Muscle of back (tissue), 3 donors: ENCODE measurements at regions not wholly inside any gene's neighbourhood (a gene's known extent, or its start where the extent isn't known, plus 50 kb on each side); places are given as distances from the start of the nearest gene placed in this dataset.
"Not testable (repeated sequence)": the region's sequence is repeated elsewhere in the genome, so short reads cannot be mapped to it uniquely, and the experiment has no call there.

Experiments
- DNase-seq, 3 donors: peaks; one replicate each; pipeline versions ENCODE4 v3.0.0 to v3.0.0-alpha.2; 2013

GRCh38 chr3:182136008-182136910 lies 424.5 kb downstream of the SOX2 start:
- DNase-seq: no peak

GRCh38 chr3:182138393-182138792 lies 426.7 kb downstream of the SOX2 start:
- no peak for DNase-seq

DNA sequence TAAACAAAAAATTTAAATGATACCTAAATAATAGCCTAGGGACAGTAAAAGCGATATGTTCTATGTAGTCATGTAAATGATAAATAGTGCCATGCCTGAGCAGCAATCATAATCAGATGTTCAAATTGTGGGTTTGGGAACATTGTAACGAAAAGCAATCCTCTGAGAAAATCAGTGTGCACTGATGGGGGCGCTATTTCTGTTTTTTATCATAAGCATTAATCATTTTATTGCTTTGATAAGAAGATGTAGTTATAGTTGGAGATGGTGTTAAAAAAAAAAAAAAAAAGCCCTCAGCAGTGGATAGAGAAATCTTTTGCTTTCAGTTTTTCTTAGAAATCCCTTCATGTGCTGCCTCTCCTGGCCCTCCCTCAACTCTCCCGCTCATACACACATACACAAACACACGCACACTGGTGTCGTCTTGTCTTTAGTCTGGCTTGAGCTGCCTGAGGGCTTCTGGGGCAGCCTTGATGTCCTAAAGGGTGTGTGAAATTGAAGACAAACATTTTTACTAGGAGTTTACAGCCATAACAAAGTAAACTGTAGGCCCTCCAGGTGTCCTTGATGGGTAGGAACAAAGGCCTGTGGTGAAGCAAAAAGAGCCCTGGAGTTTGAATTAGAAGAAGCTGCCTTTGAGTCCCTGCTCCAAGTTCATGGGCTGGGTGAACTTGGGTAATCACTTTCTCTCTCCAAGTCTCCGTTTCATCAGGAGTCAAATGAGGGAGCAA lies 428.1 kb downstream of the SOX2 start:
- no peak for DNase-seq

- no peak for DNase-seq
Measured at GRCh38 chr3:182142928-182143327, 431.2 kb downstream of the SOX2 start.

DNA sequence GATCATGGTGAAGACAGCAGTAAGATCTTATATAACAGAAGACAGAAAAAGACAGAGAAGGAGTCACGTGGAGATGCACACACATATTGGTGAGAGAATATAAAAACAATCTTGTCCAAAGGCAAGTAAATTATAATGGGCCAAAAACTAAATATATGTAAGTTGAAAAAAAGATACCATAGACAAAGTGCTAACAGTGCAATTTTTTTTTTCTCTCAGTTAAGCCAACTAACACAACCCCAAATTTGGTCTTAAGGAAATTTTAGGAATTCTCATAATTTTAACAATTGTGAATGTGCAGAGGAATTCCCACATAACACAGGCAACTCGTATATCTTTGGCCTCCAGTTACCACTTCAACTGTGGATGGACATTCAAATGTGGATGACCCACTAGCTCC lies 432.2 kb downstream of the SOX2 start:
- DNase-seq: no peak

- no peak for DNase-seq
Measured at GRCh38 chr3:182148360-182148759, 436.6 kb downstream of the SOX2 start.

GRCh38 chr3:182149594-182149993 lies 437.9 kb downstream of the SOX2 start:
- no peak for DNase-seq

- not testable (repeated sequence) for DNase-seq
Measured at GRCh38 chr3:182156326-182156725, 444.6 kb downstream of the SOX2 start.

DNA sequence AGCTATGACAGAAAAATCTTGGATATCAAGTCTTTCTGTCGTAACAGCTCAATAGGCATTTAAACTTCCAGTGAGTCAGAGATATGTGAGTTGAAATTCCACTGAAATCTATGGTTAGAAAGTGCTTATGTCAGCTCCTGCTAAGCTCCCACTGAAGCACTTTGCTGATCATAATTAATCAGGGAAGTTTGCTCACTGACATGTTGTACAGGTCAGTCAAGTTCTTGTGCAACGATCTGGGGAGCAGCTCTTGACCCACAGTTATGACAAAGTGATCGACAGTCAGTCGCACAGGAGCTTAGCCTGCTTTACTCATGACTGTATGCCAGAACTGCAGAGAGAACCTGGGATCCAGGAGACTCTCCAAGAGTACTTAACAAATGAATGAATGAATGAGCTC lies 453.5 kb downstream of the SOX2 start:
- no peak for DNase-seq

- DNase-seq: no peak
Measured at GRCh38 chr3:182172534-182172933, 460.8 kb downstream of the SOX2 start.

GRCh38 chr3:182178488-182179200 lies 466.9 kb downstream of the SOX2 start:
- no peak for DNase-seq

DNA sequence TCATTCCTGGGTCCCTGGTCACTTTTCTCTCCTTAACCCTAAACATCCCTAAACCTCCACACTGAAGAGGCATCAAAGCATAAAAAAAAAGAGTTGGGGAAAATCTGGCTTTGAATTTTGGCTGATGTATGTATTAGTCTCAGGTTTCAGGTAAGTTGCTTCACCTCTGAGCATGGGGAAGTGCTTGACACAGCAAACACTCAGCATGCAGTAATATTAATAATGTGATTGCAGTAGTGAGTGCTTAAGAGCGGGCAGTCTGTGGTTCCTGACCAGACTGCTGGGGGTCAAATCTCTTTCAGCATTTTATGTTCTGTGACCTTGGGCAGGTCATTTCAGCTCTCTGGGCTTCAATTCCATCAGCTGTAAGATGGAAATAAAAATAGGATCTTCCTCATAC lies 467.9 kb downstream of the SOX2 start:
- no peak for DNase-seq

DNA sequence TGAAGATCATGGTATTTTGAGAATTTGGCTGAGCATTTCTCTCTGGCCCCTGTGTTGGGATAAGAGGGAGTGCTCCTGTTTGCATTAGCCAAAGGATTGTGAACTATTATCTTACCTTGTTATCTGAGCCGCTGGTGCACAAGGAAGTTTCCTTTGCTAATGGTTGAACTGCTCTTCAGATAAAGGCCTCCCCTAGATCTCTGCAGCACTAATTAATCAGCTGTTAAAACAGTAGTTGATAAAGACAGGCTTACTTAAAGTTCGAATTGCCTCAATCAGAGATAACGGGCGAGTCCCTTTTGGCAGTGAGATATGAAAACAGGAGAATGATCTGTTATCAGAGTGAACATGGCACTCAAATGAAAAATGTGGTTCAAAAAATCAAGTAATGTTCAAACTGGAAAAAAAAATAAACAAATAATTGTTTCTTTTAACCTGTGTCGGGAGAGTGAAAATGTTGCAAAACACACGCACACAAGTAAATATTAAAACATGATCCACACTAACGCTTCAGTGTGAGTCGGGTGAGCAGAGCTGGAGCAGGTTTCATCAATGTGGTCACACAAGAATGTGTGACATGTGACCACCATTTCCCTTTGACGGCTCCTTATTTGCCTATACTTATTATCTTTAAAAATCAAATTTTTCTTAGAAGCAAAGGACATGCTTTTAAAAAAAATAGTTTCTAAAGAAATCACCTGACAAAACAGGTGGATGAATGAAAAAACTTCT lies 469.1 kb downstream of the SOX2 start:
- no peak for DNase-seq

GRCh38 chr3:182182531-182182968 lies 470.8 kb downstream of the SOX2 start:
- peak in 1 of 3 donors; percentile 10 for DNase-seq

GRCh38 chr3:182183716-182184430 lies 472.1 kb downstream of the SOX2 start:
- no peak for DNase-seq

DNA sequence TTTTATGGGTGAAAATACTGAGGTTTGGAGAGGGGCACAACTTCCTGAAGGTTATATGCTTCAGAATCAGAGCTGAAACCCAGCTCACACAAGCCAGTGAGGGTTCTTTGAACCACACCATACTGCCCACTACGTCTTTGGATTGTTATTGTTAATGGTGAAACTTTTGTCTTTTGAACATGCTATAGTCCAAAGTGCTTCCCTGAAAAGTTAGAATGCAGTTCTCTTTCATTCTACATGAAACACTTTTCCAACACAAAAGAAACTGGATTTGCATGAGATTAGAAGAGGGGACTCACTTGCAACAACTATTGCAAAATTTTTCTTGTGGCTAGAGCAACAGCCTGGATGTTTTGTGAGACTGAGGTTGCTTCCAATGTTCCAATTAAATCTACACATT lies 473.6 kb downstream of the SOX2 start:
- no peak for DNase-seq

GRCh38 chr3:182190056-182190455 lies 478.3 kb downstream of the SOX2 start:
- no peak for DNase-seq

DNA sequence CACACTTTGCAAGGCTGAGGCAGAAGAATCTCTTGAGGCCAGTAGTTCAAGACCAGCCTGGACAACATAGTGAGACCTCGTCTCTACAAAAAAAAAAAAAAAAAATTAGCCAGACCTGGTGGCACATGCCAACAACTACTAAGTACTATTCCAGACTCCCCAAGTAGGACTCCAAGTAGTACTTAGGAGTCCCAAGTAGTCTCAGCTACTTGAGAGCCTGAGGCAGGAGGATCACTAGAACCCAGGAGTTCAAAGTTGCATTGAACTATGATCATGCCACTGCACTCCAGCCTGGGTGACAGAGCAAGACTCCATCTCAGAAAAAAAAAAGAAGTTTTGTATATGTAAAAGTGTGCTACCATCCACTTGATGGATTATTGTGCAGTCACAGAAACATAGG lies 486.6 kb downstream of the SOX2 start:
- DNase-seq: no peak

DNA sequence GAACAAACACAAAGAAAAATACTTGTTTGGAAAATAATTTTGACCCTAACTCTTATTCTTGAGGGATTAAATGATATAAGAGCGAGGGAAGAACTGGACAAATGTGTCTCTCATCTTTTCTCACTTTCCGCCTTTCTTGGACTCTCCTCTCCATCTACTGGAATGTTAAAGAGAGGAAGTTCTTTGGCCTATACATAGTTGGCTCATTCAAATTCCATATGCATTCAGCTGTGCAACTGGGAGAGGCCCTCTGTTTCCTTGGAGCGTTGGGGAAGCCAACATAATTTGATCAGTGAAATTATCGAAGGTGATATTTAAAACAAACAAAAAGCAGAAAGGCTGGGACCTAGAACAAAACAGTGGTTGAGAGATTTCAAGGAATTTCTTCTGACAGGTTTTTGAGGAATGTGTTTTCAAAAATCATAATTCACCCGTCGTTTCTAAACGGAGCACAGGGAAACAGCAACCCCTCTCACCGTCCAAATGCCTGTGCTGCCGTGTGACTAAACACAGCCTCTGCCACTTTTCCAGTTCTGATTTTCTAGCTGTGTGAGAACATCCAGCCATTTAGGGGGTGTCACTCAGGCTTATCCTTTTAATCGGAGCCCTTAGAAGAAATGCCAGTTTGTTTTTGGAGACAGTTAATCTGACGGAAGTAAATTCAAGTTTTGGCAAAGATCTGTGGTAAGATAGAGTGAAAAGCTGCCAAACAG lies 489.9 kb downstream of the SOX2 start:
- DNase-seq: peak in 1 of 3 donors; percentile 27

DNA sequence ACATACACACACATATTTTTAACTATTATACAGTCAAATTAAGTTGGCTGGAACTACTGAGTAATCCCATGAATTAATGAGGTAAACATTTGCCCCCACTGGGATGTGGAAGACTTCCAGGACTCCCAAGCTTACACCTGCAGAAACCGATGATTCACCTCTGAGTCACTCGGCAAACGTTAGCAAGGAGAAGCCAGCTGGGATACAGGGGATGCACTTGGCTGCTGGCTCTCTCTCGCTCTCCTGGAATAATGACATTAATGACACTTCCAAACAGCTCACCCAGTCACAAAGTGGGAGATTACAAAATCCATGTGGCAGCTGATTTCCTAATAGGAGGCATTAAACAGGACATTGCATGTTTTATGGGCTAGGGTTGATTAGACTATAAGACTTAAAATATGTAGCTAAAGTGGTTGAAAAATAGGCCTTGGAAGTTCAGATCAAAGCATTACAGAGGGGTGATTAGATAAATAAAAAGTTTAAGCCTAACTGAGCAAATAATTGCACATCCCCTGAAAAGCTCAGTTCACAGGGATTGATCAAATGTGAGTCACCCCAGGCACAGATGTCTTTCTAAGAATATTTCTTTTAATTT lies 500.9 kb downstream of the SOX2 start:
- DNase-seq: peak; percentile 14 to 36 (median 26)
